Neural cell (in vitro differentiated cells): ENCODE measurements at regions not wholly inside any gene's neighbourhood (a gene's known extent, or its start where the extent isn't known, plus 50 kb on each side); places are given as distances from the start of the nearest gene placed in this dataset.

Experiments used
- H2AFZ ChIP-seq: fragments of 200-600, 300-800 bp; sonication (generic), shearing (Covaris generic); 2 replicates; pipeline ENCODE4 v1.6.0; 2014; ENCODE audit warnings: low read depth, mild to moderate bottlenecking, antibody characterized with exemption, low read length, moderate library complexity
- H3F3A ChIP-seq: fragments of 200-600 bp; shearing (Covaris generic); 2 replicates; pipeline ENCODE4 v1.6.1; 2016; ENCODE audit warnings: mild to moderate bottlenecking, moderate library complexity, mixed read lengths, antibody characterized with exemption, low read length; ENCODE audit not compliant: insufficient read depth, poor library complexity, severe bottlenecking
- H3K27ac ChIP-seq: fragments of 200-600, 300-800 bp; sonication (generic), shearing (Covaris generic); 2 replicates; pipeline ENCODE4 v1.5.1; 2014; ENCODE audit warnings: mild to moderate bottlenecking, low read length, moderate library complexity
- H3K27me3 ChIP-seq: fragments of 300-800, 200-600 bp; sonication (generic), shearing (Covaris generic); 2 replicates; pipeline ENCODE4 v1.6.0; 2014; ENCODE audit warnings: mild to moderate bottlenecking, low read depth, low read length, moderate library complexity; ENCODE audit not compliant: insufficient read depth
- H3K36me3 ChIP-seq: fragments of 300-800, 200-600 bp; sonication (generic), shearing (Covaris generic); 2 replicates; pipeline ENCODE4 v1.5.1; 2014; ENCODE audit warnings: mild to moderate bottlenecking, antibody characterized with exemption, low read length, moderate library complexity; ENCODE audit not compliant: insufficient read depth
- H3K4me2 ChIP-seq: fragments of 300-800, 200-600 bp; sonication (generic), shearing (Covaris generic); 2 replicates; pipeline ENCODE4 v1.6.0; 2014; ENCODE audit warnings: mild to moderate bottlenecking, low read length
- H3K4me3 ChIP-seq: fragments of 300-800, 200-600 bp; sonication (generic), shearing (Covaris generic); 2 replicates; pipeline ENCODE4 v1.5.1; 2014; ENCODE audit warnings: mild to moderate bottlenecking, low read length, moderate library complexity
- H3K79me2 ChIP-seq: fragments of 200-600 bp; shearing (Covaris generic); replicated peaks from 2 replicates; pipeline ENCODE4 v1.6.0; 2014; ENCODE audit warnings: mild to moderate bottlenecking, low read length, moderate library complexity; ENCODE audit not compliant: insufficient read depth
- H3K9ac ChIP-seq: fragments of 300-800, 200-600 bp; sonication (generic), shearing (Covaris generic); 2 replicates; pipeline ENCODE4 v1.6.1; 2016; ENCODE audit warnings: mild to moderate bottlenecking, low read length, mixed read lengths
- H3K9me2 ChIP-seq: fragments of 200-600 bp; shearing (Covaris generic); 2 replicates; pipeline ENCODE4 v1.6.1; 2016; ENCODE audit warnings: mild to moderate bottlenecking, low read length, mixed read lengths; ENCODE audit not compliant: insufficient read depth
- H3K9me3 ChIP-seq: fragments of 200-600, 300-800 bp; sonication (generic), shearing (Covaris generic); 2 replicates; pipeline ENCODE4 v1.6.1; 2016; ENCODE audit warnings: mild to moderate bottlenecking, mixed run types, low read length, moderate library complexity, mixed read lengths
- H4K20me1 ChIP-seq: fragments of 200-600 bp; shearing (Covaris generic); 2 replicates; pipeline ENCODE4 v1.6.1; 2016; ENCODE audit warnings: mild to moderate bottlenecking, mixed run types; ENCODE audit not compliant: insufficient read depth
- CTCF ChIP-seq: fragments of 450-650 bp; IDR thresholded peaks from 2 replicates; pipeline ENCODE4 v1.5.1; 2014; ENCODE audit warnings: antibody characterized with exemption, mild to moderate bottlenecking, moderate library complexity; ENCODE audit not compliant: poor library complexity, severe bottlenecking
- EP300 ChIP-seq: fragments of 450-650 bp; conservative IDR thresholded peaks from 2 replicates; pipeline ENCODE4 v1.6.1; 2014; ENCODE audit warnings: antibody characterized with exemption, mild to moderate bottlenecking, moderate library complexity; ENCODE audit not compliant: poor library complexity, severe bottlenecking
- EZH2 ChIP-seq: fragments of 200-600, 300-800 bp; shearing (Covaris generic), sonication (generic); IDR thresholded peaks from 2 replicates; pipeline ENCODE4 v1.6.1; 2014; ENCODE audit warnings: antibody characterized with exemption, low read length, borderline replicate concordance, mild to moderate bottlenecking; ENCODE audit not compliant: insufficient read depth, poor library complexity, severe bottlenecking
- MXI1 ChIP-seq: fragments of 450-650 bp; conservative IDR thresholded peaks from 2 replicates; pipeline ENCODE4 v1.6.1; 2014; ENCODE audit warnings: antibody characterized with exemption, mild to moderate bottlenecking; ENCODE audit not compliant: poor library complexity, severe bottlenecking
- POLR2AphosphoS5 ChIP-seq: IDR thresholded peaks from 2 replicates; pipeline ENCODE4 v1.6.1; 2012
- RAD21 ChIP-seq: fragments of 450-650 bp; conservative IDR thresholded peaks from 2 replicates; pipeline ENCODE4 v1.6.1; 2014; ENCODE audit warnings: antibody characterized with exemption, mild to moderate bottlenecking, moderate library complexity
- REST ChIP-seq: IDR thresholded peaks from 2 replicates; pipeline ENCODE4 v1.6.1; 2012; ENCODE audit warnings: borderline replicate concordance
- SMC3 ChIP-seq: fragments of 450-650 bp; conservative IDR thresholded peaks from 2 replicates; pipeline ENCODE4 v1.6.1; 2014; ENCODE audit warnings: antibody characterized with exemption, mild to moderate bottlenecking, moderate library complexity; ENCODE audit not compliant: poor library complexity
- TAF1 ChIP-seq: IDR thresholded peaks from 2 replicates; pipeline ENCODE4 v1.6.1; 2012; ENCODE audit warnings: low read depth

- no peak overlapping the region for H3K27ac ChIP-seq
- no peaks in the 10 kb centered on the region for H3K36me3 ChIP-seq
- no peaks in the 10 kb centered on the region for H4K20me1 ChIP-seq
- no peak overlapping the region for H2AFZ ChIP-seq
- no peaks in the 10 kb centered on the region for H3K79me2 ChIP-seq
- no peaks in the 10 kb centered on the region for H3K27me3 ChIP-seq
- H3K9me2 ChIP-seq = no peaks in the 10 kb centered on the region
- no peak overlapping the region for H3K4me3 ChIP-seq
- H3K9me3 ChIP-seq = no peaks in the 10 kb centered on the region
- TF ChIP-seq EZH2 (no peak), REST (no peak), TAF1 (no peak), SMC3 (no peak), EP300 (no peak), CTCF (no peak), POLR2AphosphoS5 (no peak), RAD21 (no peak), MXI1 (no peak)
- no peaks in the 10 kb centered on the region for H3F3A ChIP-seq
- H3K9ac ChIP-seq = no peak overlapping the region
- H3K4me2 ChIP-seq = no peak overlapping the region
Observed at GRCh38 chr6:145006914-145007313, 721.8 kb downstream of the UTRN start.

- H3K27ac ChIP-seq = no peak overlapping the region
- no peak overlapping the region for H3K4me2 ChIP-seq
- no peak overlapping the region for H3K9ac ChIP-seq
- no peaks in the 10 kb centered on the region for H3K36me3 ChIP-seq
- no peak overlapping the region for H3K4me3 ChIP-seq
- TF ChIP-seq SMC3 (no peak), RAD21 (no peak), CTCF (no peak), POLR2AphosphoS5 (no peak), TAF1 (no peak), EZH2 (no peak), EP300 (no peak), REST (no peak), MXI1 (no peak)
- H4K20me1 ChIP-seq = no peaks in the 10 kb centered on the region
- no peaks in the 10 kb centered on the region for H3K79me2 ChIP-seq
- H3K9me2 ChIP-seq = no peaks in the 10 kb centered on the region
- no peaks in the 10 kb centered on the region for H3K27me3 ChIP-seq
- H2AFZ ChIP-seq = no peak overlapping the region
- H3K9me3 ChIP-seq = no peaks in the 10 kb centered on the region
- no peaks in the 10 kb centered on the region for H3F3A ChIP-seq
Observed at GRCh38 chr6:145008715-145009114, 723.6 kb downstream of the UTRN start.
